Right atrium auricular region (tissue), 2 donors: ENCODE measurements at regions not wholly inside any gene's neighbourhood (a gene's known extent, or its start where the extent isn't known, plus 50 kb on each side); places are given as distances from the start of the nearest gene placed in this dataset.
"Not testable (repeated sequence)": the region's sequence is repeated elsewhere in the genome, so short reads cannot be mapped to it uniquely, and the experiment has no call there.

Experiments used
- DNase-seq: peaks from one replicate; pipeline ENCODE4 v3.0.0-alpha.2; 2019; ENCODE audit warnings: low spot score
- H3K27ac ChIP-seq, 2 donors: fragments of 200-600 bp; sonication (generic); 1 replicate in 1 of 2; 2 replicates in 1 of 2; pipeline ENCODE4 v1.5.1; 2016 to 2019
- H3K27me3 ChIP-seq, 2 donors: fragments of 200-600 bp; sonication (generic); one replicate each; pipeline versions ENCODE4 v1.5.1 to v1.6.0; 2017 to 2019
- H3K36me3 ChIP-seq: fragments of 200-600 bp; sonication (generic); one replicate; pipeline ENCODE4 v1.5.1; 2016
- H3K4me1 ChIP-seq, 2 donors: fragments of 200-600 bp; sonication (generic); one replicate each; pipeline versions ENCODE4 v1.5.1 to v1.6.0; 2017 to 2019
- H3K4me3 ChIP-seq, 2 donors: fragments of 200-600 bp; sonication (generic); 1 replicate in 1 of 2; 2 replicates in 1 of 2; pipeline ENCODE4 v1.5.1; 2017 to 2019; ENCODE audit warnings: mild to moderate bottlenecking in 1 of 2, moderate library complexity in 1 of 2
- H3K9me3 ChIP-seq, 2 donors: fragments of 200-600 bp; sonication (generic); one replicate each; pipeline ENCODE4 v1.5.1; 2019
- CTCF ChIP-seq, 2 donors: fragments of 200-600 bp; sonication (generic); IDR thresholded peaks; one replicate each; pipeline ENCODE4 v1.5.1; 2019; ENCODE audit warnings: antibody characterized with exemption in 2 of 2

DNA sequence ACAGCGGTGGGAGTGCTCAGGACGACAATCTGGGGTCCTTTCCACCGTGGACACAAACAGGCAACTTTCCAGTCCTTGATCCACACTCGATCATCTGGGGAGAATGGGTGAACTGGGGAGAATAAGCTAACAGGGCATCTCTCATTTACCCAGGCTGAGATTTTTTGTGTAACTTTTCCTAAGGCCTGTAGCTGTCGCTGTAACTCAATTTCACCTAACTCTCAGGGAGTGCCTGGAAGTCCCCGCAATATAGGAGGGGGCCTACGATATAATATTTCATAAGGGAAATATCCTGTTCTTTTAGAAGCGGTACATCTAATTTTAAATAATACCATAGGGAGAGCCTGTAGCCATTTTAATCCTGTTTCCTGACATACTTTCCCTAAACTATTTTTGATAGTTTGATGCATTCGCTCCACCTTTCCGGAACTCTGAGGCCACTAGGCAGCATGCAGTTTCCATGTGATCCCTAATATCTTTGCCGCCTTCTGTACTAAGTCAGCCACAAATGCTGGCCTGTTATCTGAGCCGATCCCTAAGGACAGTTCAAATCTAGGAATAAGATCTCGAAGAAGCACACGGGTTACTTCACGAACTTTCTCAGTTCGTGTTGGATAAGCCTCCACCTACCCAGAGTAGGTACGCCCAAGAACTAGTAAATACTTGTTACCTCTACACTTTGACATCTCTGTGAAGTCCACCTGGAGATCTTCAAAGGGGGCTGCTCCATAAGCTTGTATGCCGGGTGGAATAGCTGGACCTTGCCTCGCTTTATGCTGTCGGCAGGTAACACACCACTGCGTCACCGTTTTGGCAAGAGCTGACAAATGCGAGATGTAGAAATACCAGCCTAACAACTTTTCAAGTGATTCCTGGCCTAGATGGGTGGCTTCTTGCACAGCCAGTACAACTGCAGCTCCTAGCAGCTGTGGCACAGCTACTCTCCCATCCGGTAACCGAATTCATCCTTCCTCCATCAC, 155.7 kb downstream of the UNC93B1 start:
- TF ChIP-seq CTCF (IDR thresholded peaks at IDR 0.05), result peak in 1 of 2 donors; percentile 42
- H3K4me3 ChIP-seq, H3K4me1 ChIP-seq, H3K36me3 ChIP-seq, DNase-seq, H3K9me3 ChIP-seq, H3K27ac ChIP-seq, H3K27me3 ChIP-seq: not testable (repeated sequence)

- H3K4me3 ChIP-seq, DNase-seq, H3K27me3 ChIP-seq, H3K27ac ChIP-seq, H3K4me1 ChIP-seq, H3K9me3 ChIP-seq, H3K36me3 ChIP-seq: not testable (repeated sequence)
These were observed 157.6 kb downstream of the UNC93B1 start for GRCh38 chr11:67846303-67846702.

DNA sequence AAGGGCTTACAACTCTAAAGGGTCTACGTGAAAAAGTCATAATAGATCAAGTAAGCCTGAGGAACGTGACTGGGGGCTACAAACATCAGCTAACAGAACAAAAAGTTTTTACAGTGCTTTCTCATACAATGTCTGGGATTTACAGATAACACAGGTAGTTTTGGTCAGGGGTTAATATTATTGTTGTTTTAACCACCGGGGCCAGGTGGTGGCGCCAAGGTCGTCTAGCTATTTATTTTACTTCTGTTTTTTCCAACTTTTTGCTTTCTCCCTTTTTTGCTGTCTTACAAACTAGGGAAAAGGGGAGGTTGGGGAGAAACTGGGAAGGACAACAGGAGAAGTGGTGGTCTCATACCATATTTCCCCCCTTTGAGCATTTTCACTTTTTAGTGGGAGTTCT, 158.6 kb downstream of the UNC93B1 start:
- not testable (repeated sequence) for H3K27ac ChIP-seq, H3K27me3 ChIP-seq, H3K36me3 ChIP-seq, H3K4me3 ChIP-seq, H3K9me3 ChIP-seq, H3K4me1 ChIP-seq, DNase-seq

DNA sequence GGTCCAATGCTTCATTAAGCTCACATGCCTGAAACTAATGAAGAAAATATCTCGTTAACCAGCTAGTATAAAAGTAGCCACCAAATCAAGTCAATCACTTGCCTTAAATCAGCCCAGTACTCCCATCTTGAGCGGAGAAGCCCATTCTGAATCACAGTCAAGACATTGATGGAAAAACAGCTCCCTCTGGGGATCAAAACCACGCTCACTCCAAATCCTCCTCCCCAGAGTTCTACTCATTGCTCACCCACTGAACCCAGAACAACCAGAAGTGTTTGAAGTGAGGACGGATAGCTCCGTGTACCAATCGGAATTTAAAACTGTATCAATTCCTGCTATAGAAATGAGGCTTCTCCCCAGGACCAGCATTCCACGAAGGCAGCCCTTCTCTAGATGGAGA, 163.3 kb downstream of the UNC93B1 start:
- H3K4me3 ChIP-seq, H3K9me3 ChIP-seq, H3K27ac ChIP-seq, DNase-seq, H3K4me1 ChIP-seq, H3K27me3 ChIP-seq, H3K36me3 ChIP-seq: not testable (repeated sequence)

DNA sequence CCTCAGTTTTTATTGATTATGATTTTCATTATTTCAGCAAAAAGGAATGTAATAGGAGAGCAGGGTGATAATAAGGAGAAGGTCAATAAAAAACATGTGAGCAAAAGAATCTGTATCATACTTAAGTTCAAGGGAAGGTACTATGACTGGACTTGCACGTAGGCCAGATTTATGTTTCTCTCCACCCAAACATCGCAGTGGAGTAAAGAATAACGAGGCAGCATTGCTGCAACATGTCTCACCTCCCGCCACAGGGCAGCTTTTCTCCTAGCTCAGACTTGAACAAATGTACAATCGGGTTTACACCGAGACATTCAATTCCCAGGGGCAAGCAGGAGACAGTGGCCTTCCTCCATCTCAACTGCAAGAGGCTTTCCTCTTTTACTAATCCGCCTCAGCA, 155.7 kb upstream of the ALDH3B2 start:
- H3K36me3 ChIP-seq, H3K9me3 ChIP-seq, H3K4me1 ChIP-seq, H3K4me3 ChIP-seq, H3K27me3 ChIP-seq, DNase-seq, H3K27ac ChIP-seq: not testable (repeated sequence)

- H3K4me1 ChIP-seq, result not testable (repeated sequence)
These were observed 152.5 kb upstream of the ALDH3B2 start for GRCh38 chr11:67826951-67827296.

GRCh38 chr11:67826028-67826950, 151.9 kb upstream of the ALDH3B2 start:
- not testable (repeated sequence) for H3K36me3 ChIP-seq, H3K27me3 ChIP-seq, H3K9me3 ChIP-seq, H3K4me1 ChIP-seq, H3K27ac ChIP-seq
- peak overlapping the region in 1 of 2 donors; percentile 11 for H3K4me3 ChIP-seq
- peak; percentile 65 for DNase-seq

More at GRCh38 chr11:67826951-67827296, 152.5 kb upstream of the ALDH3B2 start:
- H3K9me3 ChIP-seq, H3K27me3 ChIP-seq, H3K27ac ChIP-seq, H3K4me3 ChIP-seq, H3K36me3 ChIP-seq, DNase-seq: not testable (repeated sequence)

DNA sequence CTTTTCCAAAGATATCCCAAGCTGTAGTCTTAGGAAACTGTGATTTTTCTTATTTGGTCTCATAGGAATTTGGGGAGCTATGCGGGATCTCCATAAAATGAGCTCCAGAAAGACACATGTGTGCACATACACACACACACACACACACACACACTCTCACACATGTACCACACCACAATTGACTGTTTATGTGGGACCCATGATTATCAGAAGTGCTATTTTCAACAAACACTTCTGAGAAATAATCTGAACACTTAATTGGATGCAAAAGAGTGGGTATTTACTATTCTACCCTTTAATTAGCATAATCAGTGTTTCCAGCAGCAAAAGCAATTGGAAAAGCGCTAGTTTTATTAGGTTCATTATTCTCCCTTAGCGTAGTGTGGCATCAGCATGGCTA, 150.4 kb upstream of the ALDH3B2 start:
- H3K36me3 ChIP-seq, H3K4me3 ChIP-seq, H3K27ac ChIP-seq, H3K9me3 ChIP-seq, H3K4me1 ChIP-seq, DNase-seq, H3K27me3 ChIP-seq: not testable (repeated sequence)

DNA sequence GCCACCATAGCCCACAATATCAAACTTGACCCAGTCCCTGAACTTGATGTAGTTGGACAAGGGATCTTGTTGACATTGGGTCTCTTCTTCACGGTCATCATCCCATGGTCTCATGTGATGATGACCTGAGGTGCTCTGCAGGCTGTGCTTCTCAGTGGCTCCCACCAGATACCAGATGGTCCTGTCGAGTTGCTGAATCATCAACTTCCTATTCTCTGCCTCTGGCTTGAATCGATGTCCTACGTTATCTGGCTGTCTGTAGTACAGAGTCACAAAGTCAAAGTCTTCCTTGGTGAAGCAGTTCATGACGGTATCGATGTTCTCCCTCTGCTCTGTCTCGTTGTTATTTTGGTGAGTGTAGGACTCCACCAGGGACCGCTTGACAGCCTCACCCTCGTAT, 145.7 kb upstream of the ALDH3B2 start:
- no peak for TF ChIP-seq CTCF (IDR thresholded peaks at IDR 0.05)

DNA sequence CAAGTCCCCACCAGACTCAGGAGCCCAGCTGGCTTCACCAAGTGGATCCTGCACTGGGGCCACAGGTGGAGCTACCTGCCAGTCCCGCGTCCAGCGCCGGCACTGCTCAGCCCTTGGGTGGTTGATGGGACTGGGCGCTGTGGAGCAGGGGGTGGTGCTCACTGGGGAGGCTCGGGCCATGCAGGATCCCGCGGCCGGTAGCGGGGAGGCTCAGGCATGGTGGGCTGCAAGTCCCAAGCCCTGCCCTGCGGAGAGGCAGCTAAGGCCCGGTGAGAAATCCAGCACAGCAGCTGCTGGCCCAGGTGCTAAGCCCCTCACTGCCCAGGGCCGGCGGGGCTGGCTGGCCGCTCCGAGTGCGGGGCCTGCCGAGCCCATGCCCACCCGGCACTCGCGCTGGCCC, 143.1 kb upstream of the ALDH3B2 start:
- H3K27me3 ChIP-seq, H3K4me3 ChIP-seq, H3K9me3 ChIP-seq, DNase-seq, H3K4me1 ChIP-seq, H3K36me3 ChIP-seq, H3K27ac ChIP-seq: not testable (repeated sequence)

More for the DNA sequence above, 145.7 kb upstream of the ALDH3B2 start:
- no peak for DNase-seq
- no peaks in the 10 kb centered on the region for H3K4me1 ChIP-seq
- H3K9me3 ChIP-seq, result no peaks in the 10 kb centered on the region
- no peaks in the 10 kb centered on the region for H3K27me3 ChIP-seq
- H3K27ac ChIP-seq, result no peak overlapping the region
- no peaks in the 10 kb centered on the region for H3K36me3 ChIP-seq
- H3K4me3 ChIP-seq, result no peak overlapping the region

- DNase-seq, H3K9me3 ChIP-seq, H3K36me3 ChIP-seq, H3K27ac ChIP-seq, H3K4me1 ChIP-seq, H3K27me3 ChIP-seq, H3K4me3 ChIP-seq: not testable (repeated sequence)
These were observed 134.9 kb upstream of the ALDH3B2 start for GRCh38 chr11:67809301-67809700.

GRCh38 chr11:67807896-67808295, 133.5 kb upstream of the ALDH3B2 start:
- not testable (repeated sequence) for DNase-seq, H3K27ac ChIP-seq, H3K36me3 ChIP-seq

More at GRCh38 chr11:67807896-67808295, 133.5 kb upstream of the ALDH3B2 start:
- H3K9me3 ChIP-seq, H3K27me3 ChIP-seq, H3K4me3 ChIP-seq, H3K4me1 ChIP-seq: not testable (repeated sequence)
